GM10248 (cell line): ENCODE measurements at regions not wholly inside any gene's neighbourhood (a gene's known extent, or its start where the extent isn't known, plus 50 kb on each side); places are given as distances from the start of the nearest gene placed in this dataset.

ENCODE experiments used
- CTCF ChIA-PET: fragments of 300-600 bp; sonication (Branson Sonifier 250); formaldehyde crosslinking; extraction: SDS; loops from one replicate; lab custom pipeline; 2021; ENCODE audit warnings: antibody characterized with exemption; lab: Yijun Ruan, JAX
- POLR2A ChIA-PET: fragments of 350-650 bp; sonication (Branson Sonifier 250); formaldehyde crosslinking; extraction: SDS; loops from one replicate; lab custom pipeline; 2020; ENCODE audit warnings: antibody characterized with exemption; lab: Yijun Ruan, JAX
- DNase-seq: peaks from one replicate; pipeline ENCODE4 v3.0.0; 2012; ENCODE audit errors: extremely low spot score
- TF ChIP-seq, protein P1 (sequence below): IDR thresholded peaks from 2 replicates; pipeline ENCODE4 v1.5.1; 2012; ENCODE audit warnings: mild to moderate bottlenecking, low read depth; ENCODE audit errors: extremely low read depth, missing control alignments, control extremely low read depth

DNA sequence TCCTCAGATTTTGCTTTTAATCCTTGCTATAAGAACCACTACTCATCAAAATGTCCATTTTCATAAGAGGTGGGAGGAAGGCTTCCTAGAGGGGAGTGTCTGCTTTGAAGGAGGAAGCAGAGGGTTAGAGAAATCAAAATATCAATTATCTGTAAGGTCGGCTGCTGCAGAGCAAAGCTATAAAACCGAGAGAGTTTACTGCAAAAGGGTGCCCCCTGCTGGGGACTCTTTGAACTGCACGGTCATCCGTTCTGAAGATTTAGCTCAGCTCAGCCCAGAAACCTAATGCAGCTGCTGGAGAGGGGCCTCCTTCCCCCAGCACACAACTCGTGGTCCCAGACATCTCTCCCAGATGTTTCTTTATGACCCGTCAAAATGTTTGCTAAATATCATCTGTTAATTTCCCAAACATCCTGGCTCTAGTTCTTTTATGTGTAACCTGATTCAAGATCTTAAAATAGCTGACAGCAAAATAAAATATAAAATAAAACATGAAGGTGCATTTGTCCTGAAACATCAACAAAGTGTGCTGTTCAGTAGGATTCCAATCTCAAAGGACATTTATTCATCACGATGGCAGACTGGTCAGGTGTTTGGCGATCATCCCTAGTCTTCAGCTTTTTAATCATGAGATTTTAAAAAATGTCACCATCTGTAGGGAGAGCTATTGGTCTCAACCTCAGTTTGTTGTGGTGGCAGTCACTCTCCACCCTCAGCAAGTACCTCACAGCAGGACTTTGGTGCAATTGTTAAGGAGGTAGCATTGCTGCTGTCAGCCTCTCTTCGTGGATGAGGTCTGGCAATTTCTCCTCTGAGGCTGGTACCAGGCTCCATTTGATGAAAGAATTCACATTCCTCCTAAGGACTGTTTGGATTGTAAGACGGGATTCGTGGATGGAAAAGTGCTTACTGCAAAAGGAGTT lies 185.9 kb downstream of the MTX2 start:
- peak; percentile 55 for DNase-seq
- ChIA-PET CTCF (interaction anchor here (0.6 to 10.3 kb wide), 64 partner anchors 8 to 694 kb away, joined by 3 to 124 read pairs (median 4); partner anchors contain the start of gene HOXD4), POLR2A (no interaction called here)
- TF ChIP-seq, protein P1, sequence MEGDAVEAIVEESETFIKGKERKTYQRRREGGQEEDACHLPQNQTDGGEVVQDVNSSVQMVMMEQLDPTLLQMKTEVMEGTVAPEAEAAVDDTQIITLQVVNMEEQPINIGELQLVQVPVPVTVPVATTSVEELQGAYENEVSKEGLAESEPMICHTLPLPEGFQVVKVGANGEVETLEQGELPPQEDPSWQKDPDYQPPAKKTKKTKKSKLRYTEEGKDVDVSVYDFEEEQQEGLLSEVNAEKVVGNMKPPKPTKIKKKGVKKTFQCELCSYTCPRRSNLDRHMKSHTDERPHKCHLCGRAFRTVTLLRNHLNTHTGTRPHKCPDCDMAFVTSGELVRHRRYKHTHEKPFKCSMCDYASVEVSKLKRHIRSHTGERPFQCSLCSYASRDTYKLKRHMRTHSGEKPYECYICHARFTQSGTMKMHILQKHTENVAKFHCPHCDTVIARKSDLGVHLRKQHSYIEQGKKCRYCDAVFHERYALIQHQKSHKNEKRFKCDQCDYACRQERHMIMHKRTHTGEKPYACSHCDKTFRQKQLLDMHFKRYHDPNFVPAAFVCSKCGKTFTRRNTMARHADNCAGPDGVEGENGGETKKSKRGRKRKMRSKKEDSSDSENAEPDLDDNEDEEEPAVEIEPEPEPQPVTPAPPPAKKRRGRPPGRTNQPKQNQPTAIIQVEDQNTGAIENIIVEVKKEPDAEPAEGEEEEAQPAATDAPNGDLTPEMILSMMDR, result peak; percentile 84

DNA sequence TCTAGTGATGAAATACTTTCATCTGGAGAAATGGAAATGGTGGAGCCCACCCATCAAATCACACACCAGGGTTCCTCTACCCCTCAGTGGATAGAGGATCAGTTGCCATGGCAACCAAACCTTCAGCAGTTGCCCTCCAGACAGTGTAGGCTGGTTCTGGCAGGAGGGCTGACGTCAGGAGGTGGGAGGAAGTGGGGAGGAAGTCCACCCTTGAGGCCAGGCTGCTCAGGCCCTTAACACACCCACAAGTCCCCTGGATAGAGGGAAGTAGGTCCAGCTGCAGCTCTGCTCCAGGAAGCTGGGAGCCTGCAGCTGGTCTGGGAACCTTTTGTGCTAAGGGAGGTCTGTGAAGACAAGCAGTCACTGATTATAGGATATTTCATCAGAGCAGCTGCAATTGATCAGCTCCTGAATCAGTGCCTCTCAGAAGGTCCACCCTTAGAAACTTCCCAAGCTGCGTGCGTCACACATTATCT lies 186.6 kb downstream of the MTX2 start:
- DNase-seq, result no peak
- ChIA-PET CTCF (interaction anchor here (0.7 to 10.3 kb wide), 29 partner anchors 10 to 693 kb away, joined by 3 to 124 read pairs (median 5); partner anchors contain the start of gene HOXD4), POLR2A (no interaction called here)
- TF ChIP-seq, protein P1, result no peak

DNA sequence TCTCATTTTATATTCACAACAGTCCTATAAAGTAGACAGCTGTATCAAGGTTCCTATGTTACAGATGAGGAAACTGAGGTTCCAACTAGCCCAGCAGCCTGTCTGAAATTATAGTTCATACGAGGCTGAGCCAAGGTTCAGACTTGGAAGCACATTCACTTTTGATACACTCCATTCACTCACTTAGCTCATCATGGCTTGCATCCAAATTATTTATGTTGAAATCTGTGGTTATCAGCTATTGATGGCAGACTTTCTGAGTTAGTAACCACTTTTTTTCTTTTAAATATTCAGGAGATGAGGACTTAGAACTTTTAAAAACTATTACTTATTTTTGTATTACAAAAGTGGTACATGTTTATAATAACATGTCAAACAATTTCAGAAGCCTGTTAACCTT lies 188.2 kb downstream of the MTX2 start:
- CTCF ChIA-PET, result interaction anchor here (1.2 to 10.3 kb wide), 6 partner anchors 12 to 330 kb away, joined by 3 to 124 read pairs (median 37); no protein-coding TSS in a partner anchor
- POLR2A ChIA-PET, result no interaction called here
- TF ChIP-seq, protein P1, result no peak
- no peak for DNase-seq

DNA sequence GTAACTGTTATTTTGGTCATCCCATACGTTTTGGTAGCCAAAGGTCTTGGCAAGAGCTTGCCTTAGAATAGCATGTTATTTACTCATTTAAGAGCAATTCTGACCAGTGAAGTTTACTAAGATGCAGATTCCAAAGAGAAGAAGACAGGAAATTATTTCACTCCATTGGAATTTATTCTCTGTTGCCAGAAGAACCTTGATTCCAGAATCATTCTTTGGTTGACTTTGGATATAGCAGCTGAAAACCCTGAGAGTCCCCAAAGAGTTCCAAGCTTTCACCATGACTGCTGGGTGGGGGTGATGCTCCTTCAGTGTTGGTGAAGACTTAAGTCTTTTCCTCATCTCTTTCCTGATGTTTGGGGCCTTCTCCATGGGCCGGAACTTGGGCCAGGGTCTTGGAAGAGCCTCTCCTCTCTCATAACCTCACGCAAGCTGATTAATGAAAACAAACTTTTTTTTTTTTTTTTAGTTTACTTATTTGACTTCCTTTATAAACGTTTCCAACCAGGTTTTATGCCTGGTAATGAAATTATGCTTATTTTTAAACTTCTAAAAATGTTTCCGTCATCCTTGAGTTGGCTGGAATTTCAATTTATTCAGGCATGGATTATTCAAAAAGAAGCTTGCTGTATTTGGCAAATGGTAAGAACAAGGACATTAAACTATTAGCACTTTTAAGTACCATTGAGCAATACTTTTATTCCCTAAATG lies 192.0 kb downstream of the MTX2 start:
- TF ChIP-seq, protein P1, result no peak
- ChIA-PET CTCF (no interaction called here), POLR2A (no interaction called here)
- DNase-seq, result no peak

DNA sequence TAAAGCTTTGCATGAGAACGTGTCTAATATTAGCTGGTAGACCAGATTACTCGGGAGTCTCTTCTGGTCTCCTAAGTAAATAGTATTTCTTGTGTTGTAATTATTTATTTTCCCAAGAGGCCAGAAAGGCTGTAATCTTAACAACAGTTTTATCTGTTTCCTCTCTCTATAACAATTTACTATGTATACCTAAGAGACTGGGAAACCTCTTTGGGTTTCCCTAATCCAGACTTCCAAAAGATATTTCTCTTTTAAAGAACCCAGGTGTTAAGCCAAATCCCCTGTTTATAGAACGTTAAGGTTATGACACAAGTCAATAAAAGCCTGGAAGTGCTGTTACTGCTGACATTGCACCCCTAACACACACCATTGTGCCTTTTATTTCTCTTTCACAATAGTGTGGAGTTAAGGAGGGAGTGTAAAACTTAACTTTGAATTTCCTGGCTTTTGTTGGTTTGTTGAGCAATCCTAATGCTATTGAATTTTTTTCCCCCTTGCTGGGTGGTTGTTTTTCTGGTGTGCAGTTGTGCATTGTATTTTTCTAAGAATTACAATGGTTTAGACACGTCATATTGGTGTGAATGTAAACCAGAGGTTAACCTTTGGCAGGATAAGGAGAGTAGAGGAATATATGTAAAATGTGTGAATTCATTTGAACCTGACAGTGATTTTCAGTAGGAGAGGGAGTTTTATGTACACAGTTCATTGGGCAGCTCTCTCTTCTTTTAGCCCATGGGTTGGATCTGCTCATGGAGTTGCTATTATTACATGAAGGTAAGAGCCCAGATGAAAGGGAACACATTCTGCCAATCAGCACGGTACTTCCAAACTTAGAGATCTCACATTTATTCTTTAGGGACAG lies 192.8 kb downstream of the MTX2 start:
- DNase-seq, result no peak
- TF ChIP-seq, protein P1, result no peak
- CTCF ChIA-PET, result interaction anchor here (1.4 kb wide), 1 partner anchor 10 kb away, joined by 3 read pairs; no protein-coding TSS in a partner anchor
- POLR2A ChIA-PET, result no interaction called here
